ENCODE measurements at regions not wholly inside any gene's neighbourhood (a gene's known extent, or its start where the extent isn't known, plus 50 kb on each side); places are given as distances from the start of the nearest gene placed in this dataset.

DNA sequence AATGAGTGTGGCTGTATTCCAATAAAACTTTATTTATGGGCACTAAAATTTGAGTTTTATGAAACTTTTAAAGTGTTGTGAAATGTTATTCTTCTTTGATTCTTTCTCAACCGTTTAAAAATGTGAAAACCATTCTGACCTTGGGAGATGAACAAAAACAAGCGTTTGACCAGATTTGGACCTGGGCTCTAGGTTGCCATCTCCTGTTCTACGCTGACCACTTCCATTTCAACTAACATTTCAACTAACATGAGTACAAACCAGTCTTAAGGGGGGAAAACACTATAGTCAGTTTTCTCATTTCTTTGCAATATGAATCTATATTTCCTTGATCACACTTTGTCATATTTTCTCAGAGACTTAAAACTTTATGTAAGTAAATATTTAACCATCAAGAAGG, 118.4 kb upstream of the IRX5 start:
- peak; percentile 5 for DNase-seq (ENCODE audit: low read depth)

DNA sequence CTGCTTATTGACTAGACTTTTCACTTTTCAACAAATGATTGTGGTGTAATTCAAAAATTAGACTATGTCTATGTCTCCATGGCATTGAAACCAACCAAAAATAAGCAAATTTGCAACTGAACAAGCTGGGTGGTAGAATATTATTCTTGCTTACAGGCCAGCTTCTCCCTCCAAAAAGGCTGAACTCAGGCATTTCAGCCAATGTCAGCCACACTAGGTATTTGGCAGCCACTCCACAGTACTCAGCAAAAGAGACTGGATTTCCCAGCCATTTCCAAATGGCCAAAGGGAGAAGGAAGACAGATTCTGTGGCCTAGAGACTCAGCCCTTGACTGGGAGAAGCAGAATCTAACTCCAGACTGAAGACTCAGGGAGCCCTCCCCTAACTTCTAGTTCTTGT, 121.8 kb upstream of the IRX5 start:
- no peak for DNase-seq (ENCODE audit: low read depth)

GRCh38 chr16:54806881-54807360, 123.7 kb upstream of the IRX5 start:
- no peak for DNase-seq (ENCODE audit: low read depth)

GRCh38 chr16:54806378-54806777, 124.3 kb upstream of the IRX5 start:
- no peak for DNase-seq (ENCODE audit: low read depth)

DNA sequence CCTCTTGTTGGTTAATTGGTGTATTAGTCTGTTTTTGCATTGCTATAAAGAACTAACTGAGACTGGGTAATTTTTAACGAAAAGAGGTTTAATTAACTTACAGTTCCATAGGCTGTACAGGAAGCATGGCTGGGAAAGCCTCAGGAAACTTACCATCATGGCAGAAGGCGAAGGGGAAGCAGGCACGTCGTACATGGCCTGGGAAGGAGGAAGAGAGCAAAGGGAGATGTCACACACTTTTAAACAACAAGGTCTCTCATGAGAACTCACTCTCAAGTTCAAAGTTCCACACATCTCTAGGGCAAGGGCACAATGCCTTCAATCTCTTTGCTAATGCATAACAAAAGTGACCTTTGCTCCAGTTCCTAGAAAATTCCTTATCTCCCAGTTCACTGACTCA, 125.0 kb upstream of the IRX5 start:
- no peak for DNase-seq (ENCODE audit: low read depth)

DNA sequence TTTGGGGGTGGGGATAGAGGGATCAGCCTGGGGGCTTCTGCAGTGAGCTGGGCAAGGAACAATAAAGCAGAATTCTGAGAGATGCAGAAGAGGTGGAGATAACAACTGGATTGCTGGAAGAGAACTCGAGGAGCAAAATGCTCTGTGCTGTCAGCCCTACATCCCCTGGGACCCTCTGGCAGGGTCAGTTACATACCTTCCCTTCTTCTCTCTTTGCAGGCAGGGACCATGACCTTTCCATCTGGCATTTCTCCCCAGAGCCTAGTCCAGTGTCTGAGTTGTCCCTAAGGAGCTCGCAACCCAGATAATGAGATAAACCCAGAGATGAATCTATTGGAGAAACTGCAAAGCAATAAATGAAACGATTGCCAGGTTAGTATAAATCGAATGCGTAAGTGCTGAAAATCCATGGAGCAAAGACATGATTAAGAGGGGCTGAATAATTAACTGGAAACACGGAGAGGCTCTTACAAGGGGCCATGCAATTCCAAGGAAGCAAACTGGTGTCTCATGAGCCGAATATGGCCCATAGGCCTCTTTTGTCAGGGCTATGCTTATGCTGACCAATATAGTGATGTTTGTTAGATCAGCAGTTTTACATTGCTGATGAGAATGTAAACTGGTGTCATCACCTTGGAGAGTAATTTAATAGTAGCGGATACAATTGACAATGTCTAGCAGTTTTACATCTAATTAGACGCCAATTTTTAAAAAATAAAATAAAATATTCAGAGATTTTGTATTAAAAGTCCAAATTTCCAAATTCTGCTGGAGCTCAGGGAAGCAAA, 129.4 kb upstream of the IRX5 start:
- no peak for DNase-seq (ENCODE audit: low read depth)

DNA sequence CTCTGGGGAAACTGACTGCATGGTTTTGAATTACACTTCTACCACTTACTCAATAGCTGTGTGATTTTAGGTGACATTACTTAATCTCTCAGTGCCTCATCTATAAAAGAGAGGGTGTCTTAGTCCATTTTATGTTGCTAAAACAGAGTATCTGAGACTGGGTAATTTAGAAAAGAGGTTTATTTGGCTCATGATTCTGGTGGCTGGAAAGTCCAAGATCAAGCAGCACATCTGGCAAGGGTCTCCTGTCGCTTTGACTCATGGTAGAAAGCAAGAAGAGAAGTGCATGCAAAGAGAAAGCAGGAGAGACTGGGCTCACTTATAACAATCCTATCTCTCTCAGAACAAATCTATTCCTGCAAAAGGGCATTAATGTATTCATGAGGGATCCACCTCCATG, 132.4 kb upstream of the IRX5 start:
- no peak for DNase-seq (ENCODE audit: low read depth)

DNA sequence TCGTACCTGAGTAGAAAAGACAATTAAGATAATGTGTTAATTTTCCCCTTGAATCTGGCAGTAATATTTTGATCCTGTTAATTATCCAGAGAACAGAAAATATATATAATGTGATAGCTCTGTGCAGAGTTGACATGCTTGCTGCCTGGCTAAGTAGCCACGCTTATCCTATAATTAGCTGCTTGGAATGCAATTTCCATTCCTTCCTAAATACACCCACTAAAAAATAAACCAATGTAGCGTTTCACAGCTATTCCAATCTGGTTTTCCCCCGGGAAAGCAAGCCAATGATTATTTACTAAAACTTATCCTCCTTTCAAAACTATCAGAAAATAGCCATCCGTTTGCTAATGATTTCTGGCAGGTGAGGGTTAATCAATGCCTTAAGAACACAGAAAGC, 134.5 kb upstream of the IRX5 start:
- no peak for DNase-seq (ENCODE audit: low read depth)

DNA sequence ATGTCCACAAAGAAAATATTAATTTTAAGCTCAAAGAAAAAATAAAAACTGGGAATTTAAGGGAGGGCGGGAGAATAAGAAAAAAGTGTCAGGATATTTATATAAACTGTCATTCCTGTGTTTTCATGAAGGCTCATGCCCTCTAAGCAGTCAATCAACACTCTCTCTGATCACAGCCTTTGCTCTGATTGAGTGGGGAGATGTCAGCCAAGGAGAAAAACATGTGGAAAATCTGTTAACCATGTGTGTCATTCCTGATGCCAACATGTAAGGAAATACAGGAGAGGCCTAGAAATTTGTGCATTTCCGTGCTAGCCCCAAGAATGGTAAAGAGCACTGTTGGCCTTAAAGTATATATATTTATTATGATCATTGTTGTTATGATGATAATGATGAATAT, 137.9 kb upstream of the IRX5 start:
- no peak for DNase-seq (ENCODE audit: low read depth)

GRCh38 chr16:54787045-54787444, 143.6 kb upstream of the IRX5 start:
- no peak for DNase-seq (ENCODE audit: low read depth)

DNA sequence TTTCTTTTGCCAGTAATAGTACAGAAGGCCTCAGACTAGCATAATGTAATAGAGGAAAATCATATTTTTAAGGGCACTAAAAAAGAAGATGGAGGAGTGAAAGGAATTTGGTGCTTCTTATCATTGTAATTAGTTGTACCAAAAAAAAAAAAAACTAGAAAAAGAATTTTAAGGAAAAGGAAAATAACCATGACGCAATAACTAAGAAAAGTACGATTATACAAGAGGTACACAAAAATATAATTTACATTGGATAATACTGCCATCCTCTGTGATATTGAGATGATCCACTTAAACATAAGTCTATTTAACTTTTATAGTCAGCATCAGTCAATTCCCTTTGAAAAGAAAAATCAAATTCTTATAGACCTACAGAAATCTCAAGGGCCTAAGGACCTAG, 146.7 kb upstream of the IRX5 start:
- no peak for DNase-seq (ENCODE audit: low read depth)

DNA sequence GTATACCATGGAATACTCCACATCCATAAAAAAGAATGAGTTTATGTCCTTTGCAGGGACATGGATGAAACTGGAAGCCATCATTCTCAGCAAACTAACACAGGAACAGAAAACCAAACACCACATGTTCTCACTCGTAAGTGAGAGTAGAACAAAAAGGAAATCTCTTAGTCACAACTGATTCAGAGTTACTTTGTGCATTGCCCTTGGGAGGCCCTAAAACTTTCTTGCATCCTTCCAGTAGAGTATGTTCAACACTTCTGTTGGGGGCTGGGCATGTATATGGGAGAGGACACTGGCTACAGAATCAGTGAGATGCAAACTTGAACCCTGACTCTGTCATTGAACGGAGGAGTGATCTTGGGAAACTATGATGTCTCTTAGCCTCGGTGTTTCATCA, 147.4 kb upstream of the IRX5 start:
- no peak for DNase-seq (ENCODE audit: low read depth)

DNA sequence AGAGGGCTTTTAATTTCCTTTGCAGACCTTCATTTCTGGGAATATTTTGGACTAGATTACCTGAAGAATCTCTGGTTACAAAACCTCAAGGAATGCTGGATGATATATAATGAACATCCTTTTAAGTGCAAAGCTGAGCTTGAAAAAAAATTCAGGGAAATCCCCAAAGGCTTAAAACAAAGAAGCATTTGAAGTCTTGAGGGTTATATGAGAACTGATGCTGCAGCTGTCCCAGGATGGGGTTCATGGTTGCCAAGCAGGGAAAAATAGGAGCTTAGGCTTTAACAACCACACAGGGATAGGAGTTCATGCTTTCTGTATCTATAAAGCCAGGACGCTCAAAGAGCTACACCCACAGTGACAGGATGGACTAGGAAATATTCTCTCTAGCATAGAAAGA, 150.4 kb upstream of the IRX5 start:
- no peak for DNase-seq (ENCODE audit: low read depth)

GRCh38 chr16:54779549-54779948, 151.1 kb upstream of the IRX5 start:
- DNase-seq (ENCODE audit: low read depth), result no peak

- DNase-seq (ENCODE audit: low read depth), result no peak
These were observed 155.9 kb upstream of the IRX5 start for GRCh38 chr16:54774768-54775167.

DNA sequence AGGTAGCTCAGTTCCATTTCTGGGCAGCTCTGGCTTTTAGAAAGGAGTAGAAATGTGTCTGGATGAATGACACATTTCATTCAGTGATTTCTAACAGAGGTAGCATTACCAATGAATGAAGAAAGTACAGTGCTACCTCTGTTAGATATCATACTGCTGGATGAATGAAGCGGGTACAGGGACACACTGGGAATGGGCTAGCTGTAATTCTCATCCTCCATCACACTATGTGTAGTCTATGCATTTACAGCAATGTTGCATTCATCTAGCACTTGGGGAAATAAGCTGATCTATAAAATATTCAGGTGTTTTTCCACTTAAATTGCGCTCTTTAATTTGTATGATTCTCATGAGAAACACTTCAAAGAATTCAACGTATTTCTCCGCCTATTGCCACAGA, 158.3 kb upstream of the IRX5 start:
- DNase-seq (ENCODE audit: low read depth), result no peak

- no peak for DNase-seq (ENCODE audit: low read depth)
These were observed 164.3 kb upstream of the IRX5 start for GRCh38 chr16:54766355-54766754.

- DNase-seq (ENCODE audit: low read depth), result no peak
These were observed 180.4 kb upstream of the IRX5 start for GRCh38 chr16:54750249-54750648.

DNA sequence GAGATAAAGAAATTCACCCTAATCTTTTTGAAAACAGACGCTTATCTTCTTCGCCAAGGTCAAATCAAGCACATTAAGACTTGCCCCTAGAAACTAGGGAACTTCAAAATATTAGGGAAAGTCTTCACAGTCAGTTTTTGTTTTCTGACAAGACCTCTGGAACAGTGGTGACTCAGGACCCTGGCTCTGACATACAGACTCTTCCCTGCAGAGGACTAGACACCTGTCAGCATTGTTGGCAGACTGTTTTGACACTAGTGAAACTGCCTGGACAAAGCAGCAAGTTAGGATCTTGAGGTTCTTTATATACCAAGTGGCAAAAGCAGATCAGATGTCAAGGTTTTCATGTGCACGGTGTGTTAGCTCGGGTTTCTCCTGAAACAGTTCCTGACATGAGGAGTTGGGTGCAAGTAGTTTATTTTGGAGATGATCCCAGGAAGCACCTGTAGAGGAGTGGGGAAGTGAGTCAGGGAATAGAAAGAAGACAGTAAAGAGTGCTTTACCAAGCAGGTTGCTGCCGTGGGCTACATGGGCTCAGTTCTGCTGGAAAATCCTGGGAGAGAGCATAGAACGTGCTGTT, 182.0 kb upstream of the IRX5 start:
- DNase-seq (ENCODE audit: low read depth), result no peak

DNA sequence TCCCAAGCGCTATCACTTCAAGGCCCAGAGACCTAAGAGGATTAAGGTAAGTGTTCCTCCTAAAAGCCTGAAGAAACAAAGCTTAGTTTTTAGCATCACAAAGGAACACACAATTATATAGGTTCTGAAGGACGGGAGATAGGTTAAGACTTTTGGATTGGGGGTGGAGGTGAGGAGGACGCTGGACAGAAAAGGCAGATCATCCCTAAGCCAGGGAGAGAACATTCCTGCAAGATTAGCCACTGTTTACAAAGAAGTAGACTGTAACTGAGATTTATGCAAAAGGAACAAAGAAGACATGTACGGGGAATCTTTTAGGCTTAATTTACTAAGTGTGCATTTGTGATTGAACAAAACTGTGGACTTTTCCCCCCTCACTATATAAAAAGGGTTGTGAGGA, 184.1 kb upstream of the IRX5 start:
- DNase-seq (ENCODE audit: low read depth), result no peak

- DNase-seq (ENCODE audit: low read depth), result no peak
These were observed 185.7 kb upstream of the IRX5 start for GRCh38 chr16:54744998-54745397.

DNA sequence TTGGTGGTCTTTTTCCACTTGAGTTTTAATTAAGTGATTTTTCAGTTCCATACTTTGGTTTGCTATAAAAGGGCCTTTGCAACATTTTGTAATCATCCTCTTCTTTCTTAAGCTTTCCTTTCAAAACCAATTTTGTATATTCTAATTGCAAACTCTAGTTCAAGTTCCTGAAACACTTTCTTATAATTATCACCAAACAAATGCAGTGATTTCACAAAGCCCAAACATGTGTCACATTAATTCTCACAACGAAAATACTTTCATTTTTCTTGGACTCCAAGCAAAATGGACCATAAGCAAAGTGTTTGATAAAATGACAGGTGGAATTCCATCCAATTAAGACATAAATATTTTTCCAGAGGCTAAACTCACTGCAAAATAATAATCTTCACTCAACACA, 188.2 kb upstream of the IRX5 start:
- DNase-seq (ENCODE audit: low read depth), result no peak

GRCh38 chr16:54739381-54739780, 191.3 kb upstream of the IRX5 start:
- DNase-seq (ENCODE audit: low read depth), result no peak

- DNase-seq (ENCODE audit: low read depth), result no peak
These were observed 196.5 kb upstream of the IRX5 start for GRCh38 chr16:54734156-54734555.
